Lung microvascular endothelial cell (primary cell): ENCODE measurements at regions not wholly inside any gene's neighbourhood (a gene's known extent, or its start where the extent isn't known, plus 50 kb on each side); places are given as distances from the start of the nearest gene placed in this dataset.
A peak's percentile ranks its signal among the peaks of the same experiment; 100 is the strongest.
"Not testable (repeated sequence)": the region's sequence is repeated elsewhere in the genome, so short reads cannot be mapped to it uniquely, and the experiment has no call there.

Experiments
- DNase-seq, 2 donors: peaks; one replicate each; pipeline versions ENCODE4 v3.0.0 to v3.0.0-alpha.2; 2010; ENCODE audit warnings: low read depth in 2 of 2

DNA sequence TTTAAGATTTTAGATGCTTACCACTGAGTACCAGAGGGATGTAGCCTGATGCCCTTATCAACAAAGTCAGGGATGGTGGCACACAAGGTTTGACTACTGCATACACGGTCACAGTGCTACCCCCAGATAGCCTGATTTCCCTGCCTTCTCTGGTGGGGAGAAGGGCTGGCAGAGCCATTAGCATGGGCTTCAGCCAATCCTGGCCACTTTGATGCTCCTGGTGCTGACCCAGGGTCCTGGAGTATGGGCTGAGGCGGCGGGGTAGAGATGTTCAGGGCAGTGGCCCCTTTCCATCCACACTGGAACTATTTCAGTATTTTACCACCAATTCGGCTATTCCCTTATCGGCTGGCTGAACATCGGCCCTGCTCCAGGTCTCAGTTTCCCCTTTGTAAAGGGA, 83.2 kb downstream of the POTEB3 start:
- DNase-seq, result not testable (repeated sequence)

- DNase-seq, result not testable (repeated sequence)
Observed at GRCh38 chr15:21355944-21356343, 84.4 kb downstream of the POTEB3 start.

DNA sequence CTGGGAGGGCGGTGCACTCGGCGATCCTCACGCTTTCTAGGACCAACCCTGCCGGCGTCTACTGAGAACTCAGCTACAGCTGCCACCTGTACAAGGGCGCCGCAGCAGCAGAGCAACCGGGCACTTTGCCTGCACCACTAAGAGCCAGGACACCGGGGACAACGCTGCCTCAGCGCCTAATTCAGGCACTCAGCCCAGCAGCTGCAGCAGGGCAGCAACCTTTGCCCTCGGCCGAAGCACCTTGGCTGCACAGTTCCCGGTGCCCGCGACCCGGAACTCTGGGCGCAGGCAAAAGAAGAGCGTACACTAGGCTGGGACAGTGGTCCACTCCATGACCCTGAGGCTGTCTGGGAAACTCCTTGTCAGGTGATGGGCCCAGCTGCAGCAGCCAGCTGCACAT, 85.7 kb downstream of the POTEB3 start:
- DNase-seq, result not testable (repeated sequence)

GRCh38 chr15:21352670-21353318, 87.5 kb downstream of the POTEB3 start:
- DNase-seq, result not testable (repeated sequence)

DNA sequence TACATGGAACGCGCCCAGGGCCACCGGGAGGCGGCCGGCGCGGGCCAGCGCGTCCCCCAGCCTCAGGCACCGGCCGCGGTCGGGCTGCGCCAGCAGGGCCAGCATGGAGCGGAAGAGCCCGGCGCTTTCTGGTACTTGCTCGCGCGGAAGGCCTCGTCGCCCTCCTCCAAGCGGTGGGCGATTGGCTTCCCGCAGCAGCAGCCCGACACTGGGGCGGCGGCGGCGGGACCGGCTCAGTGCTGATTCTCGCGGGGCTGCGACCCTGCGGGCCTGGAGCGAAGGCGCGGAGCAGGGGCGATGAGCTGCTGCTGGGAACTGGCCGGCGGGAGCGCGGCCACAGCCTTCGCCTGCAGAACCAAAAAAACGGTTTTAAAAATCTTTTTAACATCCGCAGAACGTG, 95.3 kb downstream of the POTEB3 start:
- DNase-seq, result peak; percentile 0 to 3

- DNase-seq, result not testable (repeated sequence)
Observed at GRCh38 chr15:21344500-21344899, 95.8 kb downstream of the POTEB3 start.

- DNase-seq, result not testable (repeated sequence)
Observed at GRCh38 chr15:21337028-21337427, 103.3 kb downstream of the POTEB3 start.

DNA sequence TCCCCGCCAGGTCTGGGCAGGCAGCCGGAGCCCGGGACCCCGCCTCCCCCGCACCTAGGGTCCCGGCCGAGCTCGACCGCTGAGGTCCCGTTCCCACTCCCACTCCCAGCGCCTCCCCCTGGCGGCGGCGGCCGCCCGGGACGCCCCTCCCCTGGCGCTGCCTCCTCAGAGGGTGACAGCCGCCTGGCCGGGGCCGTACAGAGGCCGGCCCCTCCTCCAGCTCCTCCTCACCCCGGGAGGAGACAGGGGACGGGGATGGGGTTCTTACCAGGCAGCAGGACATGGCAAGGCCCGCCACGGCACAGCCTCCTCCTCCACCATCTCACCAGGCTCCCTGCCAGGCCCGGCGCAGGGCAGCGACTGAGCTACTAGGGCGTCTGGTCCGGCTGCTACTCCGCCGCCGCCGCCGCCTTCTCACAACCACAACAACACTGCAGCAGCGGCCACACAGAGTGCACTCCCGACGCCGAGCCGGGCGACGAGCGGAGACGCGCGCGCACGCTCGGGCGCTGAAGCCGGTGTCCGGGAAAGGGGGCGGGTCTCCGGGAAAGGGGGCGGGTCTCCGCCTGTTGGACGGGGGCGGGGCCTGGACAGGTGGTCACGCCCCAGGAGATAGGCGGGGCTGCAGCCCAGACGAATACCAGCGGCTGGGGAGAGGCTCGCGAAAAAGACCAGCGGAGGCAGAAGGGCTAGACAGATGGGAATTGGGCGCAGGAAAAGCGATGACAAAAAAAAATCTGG, 115.4 kb downstream of the POTEB3 start:
- DNase-seq, result not testable (repeated sequence)

GRCh38 chr15:21284353-21284752, 155.9 kb downstream of the POTEB3 start:
- not testable (repeated sequence) for DNase-seq

GRCh38 chr15:21283210-21283609, 157.1 kb downstream of the POTEB3 start:
- not testable (repeated sequence) for DNase-seq

DNA sequence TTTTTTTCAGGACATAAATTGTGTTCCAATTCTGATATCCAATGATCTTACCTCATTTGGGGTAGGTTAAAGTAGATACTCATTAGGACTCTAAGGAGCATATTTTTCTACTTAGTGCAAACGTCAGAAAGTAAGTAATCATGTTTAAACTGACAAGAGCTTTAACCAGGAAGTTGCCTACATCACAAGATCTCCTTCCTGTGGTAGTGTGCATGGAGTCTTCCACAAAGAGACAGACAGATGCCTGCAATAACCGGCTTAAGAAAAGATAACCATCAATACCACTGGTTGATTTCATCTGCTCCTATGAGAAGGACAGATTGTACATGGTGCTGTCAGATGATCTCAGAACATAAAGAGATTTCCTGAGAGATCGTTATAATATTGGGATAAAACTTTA, 160.0 kb downstream of the POTEB3 start:
- DNase-seq, result not testable (repeated sequence)

DNA sequence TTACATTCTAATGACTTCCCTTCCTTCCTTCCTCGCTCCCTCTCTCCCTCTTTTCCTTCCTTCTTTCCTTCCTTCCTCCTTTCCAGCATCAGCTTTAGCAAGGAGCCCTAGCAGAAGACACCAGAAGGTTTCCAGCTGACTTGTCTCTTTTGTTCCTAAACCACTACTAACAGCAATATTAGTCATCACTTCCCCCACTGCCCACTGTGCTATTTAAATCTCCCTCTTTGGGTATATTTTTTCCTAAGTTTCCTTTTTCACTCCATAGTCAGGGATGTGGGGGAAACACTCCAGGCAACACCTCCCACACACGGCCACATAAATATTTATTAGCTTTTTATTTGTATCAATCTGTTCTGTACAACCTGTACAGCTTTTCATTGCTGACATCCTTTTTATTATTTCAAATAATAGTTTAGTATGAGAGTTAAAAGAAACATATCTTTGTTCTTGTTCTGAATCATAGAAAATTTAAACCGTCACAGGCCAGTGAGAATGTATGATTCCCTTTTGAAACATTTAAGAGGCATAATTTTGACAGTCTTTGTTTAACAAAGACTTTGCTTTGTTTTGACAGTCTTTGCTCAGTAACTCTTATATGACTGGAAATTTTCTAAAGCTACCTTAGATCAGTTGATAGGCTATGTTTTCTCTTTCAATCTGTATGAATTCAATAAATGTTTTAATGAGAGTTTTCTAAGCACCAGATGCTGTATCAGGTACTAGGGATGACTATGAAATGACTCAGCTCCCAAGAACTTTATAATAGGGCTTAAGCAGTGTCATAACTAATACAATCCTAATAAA, 167.9 kb downstream of the POTEB3 start:
- not testable (repeated sequence) for DNase-seq

GRCh38 chr15:21271566-21271965, 168.7 kb downstream of the POTEB3 start:
- no peak for DNase-seq

- no peak for DNase-seq
Observed at GRCh38 chr15:21270474-21270873, 169.8 kb downstream of the POTEB3 start.

- not testable (repeated sequence) for DNase-seq
Observed at GRCh38 chr15:21269673-21270072, 170.6 kb downstream of the POTEB3 start.

DNA sequence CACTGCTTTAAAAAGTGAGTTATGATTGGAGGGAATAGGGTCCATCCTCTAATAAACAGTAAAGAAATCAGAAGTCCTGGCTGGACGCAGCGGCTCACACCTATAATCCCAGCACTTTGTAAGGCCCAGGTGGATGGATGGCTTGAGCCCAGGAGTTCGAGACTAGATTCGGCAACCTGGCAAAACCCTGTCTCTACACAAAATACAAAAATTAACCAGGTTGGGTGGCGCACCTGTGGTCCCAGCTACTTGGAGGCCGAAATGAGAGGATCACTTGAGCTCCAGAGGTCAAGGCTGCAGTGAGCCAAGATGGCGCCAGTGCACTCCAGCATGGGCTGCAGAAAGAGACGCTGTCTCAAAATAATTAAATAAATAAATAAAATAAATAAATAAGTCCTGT, 171.2 kb downstream of the POTEB3 start:
- no peak for DNase-seq

DNA sequence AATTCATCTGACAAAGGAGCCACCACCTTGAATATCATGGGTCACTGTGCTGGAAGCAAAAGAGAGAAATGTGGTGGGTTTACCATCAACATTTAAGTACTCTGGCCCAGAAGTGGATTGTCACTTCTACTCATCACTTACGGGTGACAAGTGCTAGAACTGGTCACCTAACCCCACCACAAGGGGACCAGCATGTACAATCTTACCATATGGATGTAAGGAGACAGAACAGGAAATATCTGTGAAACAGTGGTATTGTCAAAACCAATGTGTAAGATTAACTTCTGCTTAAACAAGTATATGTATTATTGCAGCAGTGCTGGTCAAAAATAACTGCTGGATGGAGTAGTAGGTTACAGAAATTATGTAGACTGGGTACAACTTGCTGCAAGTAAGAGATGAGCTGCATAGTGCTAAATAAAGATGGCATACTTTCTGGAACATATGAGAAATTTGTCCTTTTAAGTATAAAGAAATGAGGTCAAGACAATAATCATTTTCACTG, 171.8 kb downstream of the POTEB3 start:
- no peak for DNase-seq

DNA sequence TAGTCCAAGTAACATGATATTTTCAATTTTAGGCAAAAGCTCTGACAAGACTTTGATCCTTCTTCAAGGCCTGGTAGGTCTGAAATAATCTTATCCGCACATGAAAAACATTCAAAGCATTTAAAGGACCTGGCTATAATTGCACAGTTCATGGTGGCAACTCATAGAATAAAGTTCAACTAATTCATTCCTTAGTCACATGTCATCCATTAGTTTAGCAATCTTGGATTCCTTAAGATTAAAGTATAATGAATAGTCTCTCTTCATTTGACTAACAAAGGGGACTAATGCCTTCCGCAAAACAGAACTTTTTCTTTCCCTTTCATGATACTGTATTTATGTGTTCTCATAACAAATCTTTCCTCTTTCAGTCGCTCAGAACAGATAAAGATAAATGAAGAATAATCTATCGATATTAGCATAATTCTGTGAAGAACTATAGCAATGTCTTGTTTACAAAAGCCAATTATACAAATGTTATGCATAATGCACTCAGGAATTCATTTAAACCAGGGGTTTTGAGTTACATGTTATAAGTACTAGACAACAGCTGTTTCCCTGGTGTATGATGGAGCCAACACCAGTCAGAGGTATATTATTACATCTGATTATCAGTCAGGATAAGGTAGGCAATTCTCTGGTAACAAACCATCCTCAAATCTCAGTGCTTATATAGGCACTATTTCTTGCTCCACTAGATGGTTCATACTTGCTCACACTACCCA, 172.5 kb downstream of the POTEB3 start:
- no peak for DNase-seq

GRCh38 chr15:21267226-21267625, 173.1 kb downstream of the POTEB3 start:
- DNase-seq, result no peak

GRCh38 chr15:21265628-21266027, 174.7 kb downstream of the POTEB3 start:
- DNase-seq, result not testable (repeated sequence)

DNA sequence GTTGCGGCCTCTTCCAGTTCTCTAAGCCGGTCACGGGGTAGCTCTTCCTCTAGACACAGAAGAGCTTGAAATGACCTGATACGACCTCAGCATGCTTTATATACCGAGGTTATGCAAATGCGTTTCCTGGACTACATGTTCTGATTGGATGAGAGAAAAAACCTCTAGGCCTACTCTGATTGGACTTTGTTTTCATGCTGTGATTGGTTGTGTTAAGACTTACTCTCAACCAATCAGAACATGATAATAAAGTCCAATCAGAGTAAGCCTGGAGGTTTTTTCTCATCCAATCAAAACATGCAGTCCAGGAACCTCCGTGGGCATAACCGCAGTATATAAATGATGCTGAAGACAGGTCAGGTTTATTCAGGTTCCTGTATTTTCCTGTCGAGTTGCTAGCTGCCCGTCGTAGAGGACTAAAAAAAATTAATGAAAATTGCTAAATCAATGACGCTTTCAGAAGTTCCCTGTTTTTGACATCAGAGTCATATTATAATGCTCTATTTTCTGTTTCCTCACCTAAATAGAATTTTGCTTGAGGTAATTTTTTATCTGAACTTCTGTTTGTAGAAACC, 177.4 kb downstream of the POTEB3 start:
- no peak for DNase-seq
